K562 (cell line): ENCODE measurements at regions not wholly inside any gene's neighbourhood (a gene's known extent, or its start where the extent isn't known, plus 50 kb on each side); places are given as distances from the start of the nearest gene placed in this dataset.

Source experiments
- ATF1 ChIP-seq, 2 experiments: fragments of 450-650 bp in 1 of 2; IDR thresholded peaks; 2 replicates each; pipeline ENCODE4 v1.6.1; 2016; ENCODE audit warnings: missing compliant biosample characterization in 1 of 2, missing genetic modification characterization in 1 of 2
- BMI1 ChIP-seq: fragments of 150-350 bp; IDR thresholded peaks from 2 replicates; pipeline ENCODE4 v1.6.1; 2014; ENCODE audit warnings: low read length
- HCFC1 ChIP-seq: IDR thresholded peaks from 2 replicates; pipeline ENCODE4 v1.6.1; 2012; ENCODE audit warnings: low read depth, low read length, improper control_type of control experiment
- HIVEP1 ChIP-seq: fragments of 250-450 bp; sonication (Bioruptor Pico); IDR thresholded peaks from 2 replicates; pipeline ENCODE4 v1.4.0; 2020; ENCODE audit warnings: mild to moderate bottlenecking
- MAFK ChIP-seq: IDR thresholded peaks from 2 replicates; pipeline ENCODE4 v1.6.1; 2011; ENCODE audit warnings: low read length, improper control_type of control experiment
- PHB2 ChIP-seq: fragments of 450-650 bp; IDR thresholded peaks from 2 replicates; pipeline ENCODE4 v1.6.1; 2017; ENCODE audit warnings: low read depth
- PML ChIP-seq: IDR thresholded peaks from 2 replicates; pipeline ENCODE4 v1.6.1; 2012; ENCODE audit warnings: low read length, inconsistent platforms
- RAD21 ChIP-seq, 2 experiments: fragments of 250-450 bp in 1 of 2; fragments of 450-650 bp in 1 of 2; sonication (Bioruptor Pico) in 1 of 2; formaldehyde crosslinking in 1 of 2; IDR thresholded peaks in 1 of 2; conservative IDR thresholded peaks in 1 of 2; 2 replicates each; pipeline versions ENCODE4 v1.4.0 to v1.8.0; 2020 to 2022; ENCODE audit warnings: mild to moderate bottlenecking in 2 of 2, moderate library complexity in 1 of 2
- TAF1 ChIP-seq: IDR thresholded peaks from 2 replicates; pipeline ENCODE4 v1.6.1; 2011; ENCODE audit warnings: mild to moderate bottlenecking, low read length, moderate library complexity; ENCODE audit not compliant: insufficient read depth, control insufficient read depth, severe bottlenecking; ENCODE audit errors: extremely low read depth
- ZNF830 ChIP-seq: fragments of 250-450 bp; sonication (Bioruptor Pico); IDR thresholded peaks from 2 replicates; pipeline ENCODE4 v1.5.0; 2021; ENCODE audit warnings: mild to moderate bottlenecking
- TF ChIP-seq, protein P1 (sequence below), 3 experiments: IDR thresholded peaks in 2 of 3; conservative IDR thresholded peaks in 1 of 3; 2 replicates each; pipeline ENCODE4 v1.5.1; 2011 to 2012; ENCODE audit warnings: low read length in 3 of 3, mild to moderate bottlenecking in 3 of 3, control low read depth in 2 of 3, improper control_type of control experiment in 1 of 3, inconsistent platforms in 1 of 3, low read depth in 1 of 3, mixed read lengths in 1 of 3, moderate library complexity in 1 of 3; ENCODE audit not compliant: insufficient read depth in 2 of 3
- TF ChIP-seq, protein P2 (sequence below): fragments of 450-650 bp; formaldehyde crosslinking; IDR thresholded peaks from 2 replicates; pipeline ENCODE4 v1.4.0; 2022; ENCODE audit warnings: missing genetic modification characterization

DNA sequence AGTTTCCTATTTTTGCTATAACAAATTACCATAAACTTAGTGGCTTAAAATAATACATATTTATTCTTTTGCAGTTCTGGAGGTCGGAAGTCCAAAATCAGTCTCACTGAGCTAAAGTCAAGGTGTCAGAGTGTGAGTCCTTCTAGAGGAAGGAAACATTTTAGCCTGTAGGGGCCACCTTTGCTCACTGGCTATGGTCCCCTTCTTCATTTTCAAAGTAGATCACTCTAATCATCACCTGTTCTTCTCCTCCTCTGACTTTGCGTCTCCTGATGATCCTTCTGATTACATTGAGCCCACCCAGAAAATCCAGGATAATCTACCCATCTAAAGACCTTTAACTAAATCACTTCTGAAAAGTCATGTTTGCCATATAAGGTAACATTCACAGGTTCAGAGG lies 534.4 kb upstream of the SALL1 start:
- TF ChIP-seq, protein P1, sequence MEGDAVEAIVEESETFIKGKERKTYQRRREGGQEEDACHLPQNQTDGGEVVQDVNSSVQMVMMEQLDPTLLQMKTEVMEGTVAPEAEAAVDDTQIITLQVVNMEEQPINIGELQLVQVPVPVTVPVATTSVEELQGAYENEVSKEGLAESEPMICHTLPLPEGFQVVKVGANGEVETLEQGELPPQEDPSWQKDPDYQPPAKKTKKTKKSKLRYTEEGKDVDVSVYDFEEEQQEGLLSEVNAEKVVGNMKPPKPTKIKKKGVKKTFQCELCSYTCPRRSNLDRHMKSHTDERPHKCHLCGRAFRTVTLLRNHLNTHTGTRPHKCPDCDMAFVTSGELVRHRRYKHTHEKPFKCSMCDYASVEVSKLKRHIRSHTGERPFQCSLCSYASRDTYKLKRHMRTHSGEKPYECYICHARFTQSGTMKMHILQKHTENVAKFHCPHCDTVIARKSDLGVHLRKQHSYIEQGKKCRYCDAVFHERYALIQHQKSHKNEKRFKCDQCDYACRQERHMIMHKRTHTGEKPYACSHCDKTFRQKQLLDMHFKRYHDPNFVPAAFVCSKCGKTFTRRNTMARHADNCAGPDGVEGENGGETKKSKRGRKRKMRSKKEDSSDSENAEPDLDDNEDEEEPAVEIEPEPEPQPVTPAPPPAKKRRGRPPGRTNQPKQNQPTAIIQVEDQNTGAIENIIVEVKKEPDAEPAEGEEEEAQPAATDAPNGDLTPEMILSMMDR (IDR thresholded peaks at IDR 0.05 in 2 of 3, conservative IDR thresholded peaks at IDR 0.05 in 1 of 3; ENCODE audit: insufficient read depth in 2 of 3, low read depth in 1 of 3, low read length in 3 of 3), result no peak
- TF ChIP-seq RAD21 (CRISPR knock-in tag; conservative IDR thresholded peaks at IDR 0.05 in 1 of 2, IDR thresholded peaks at IDR 0.05 in 1 of 2) (no peak), BMI1 (no peak), ZNF830 (CRISPR knock-in tag) (no peak), PHB2 (no peak), PML (no peak), HCFC1 (no peak), HIVEP1 (CRISPR knock-in tag) (no peak), TAF1 (no peak), MAFK (no peak), ATF1 (CRISPR knock-in tag; IDR thresholded peaks at IDR 0.05) (no peak), ATF1 (tag; IDR thresholded peaks at IDR 0.05) (no peak)
- TF ChIP-seq, protein P2, sequence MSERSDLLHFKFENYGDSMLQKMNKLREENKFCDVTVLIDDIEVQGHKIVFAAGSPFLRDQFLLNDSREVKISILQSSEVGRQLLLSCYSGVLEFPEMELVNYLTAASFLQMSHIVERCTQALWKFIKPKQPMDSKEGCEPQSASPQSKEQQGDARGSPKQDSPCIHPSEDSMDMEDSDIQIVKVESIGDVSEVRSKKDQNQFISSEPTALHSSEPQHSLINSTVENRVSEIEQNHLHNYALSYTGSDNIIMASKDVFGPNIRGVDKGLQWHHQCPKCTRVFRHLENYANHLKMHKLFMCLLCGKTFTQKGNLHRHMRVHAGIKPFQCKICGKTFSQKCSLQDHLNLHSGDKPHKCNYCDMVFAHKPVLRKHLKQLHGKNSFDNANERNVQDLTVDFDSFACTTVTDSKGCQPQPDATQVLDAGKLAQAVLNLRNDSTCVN (CRISPR knock-in tag), result no peak
